Loucy (cell line): ENCODE measurements at regions not wholly inside any gene's neighbourhood (a gene's known extent, or its start where the extent isn't known, plus 50 kb on each side); places are given as distances from the start of the nearest gene placed in this dataset.

Experiments
- H2AFZ ChIP-seq: fragments of 200-600 bp; sonication (generic); 2 replicates; pipeline ENCODE4 v1.6.0; 2016; ENCODE audit warnings: antibody characterized with exemption, mild to moderate bottlenecking, low read length, moderate library complexity
- H3F3A ChIP-seq: fragments of 200-600 bp; 2 replicates; pipeline ENCODE4 v1.6.0; 2016; ENCODE audit warnings: antibody characterized with exemption, low read depth, mild to moderate bottlenecking
- H3K27me3 ChIP-seq: fragments of 200-600 bp; sonication (generic); 2 replicates; pipeline ENCODE4 v1.6.1; 2014; ENCODE audit warnings: low read length, mild to moderate bottlenecking; ENCODE audit not compliant: insufficient read depth, poor library complexity, severe bottlenecking
- H3K36me3 ChIP-seq: fragments of 200-600 bp; sonication (generic); 2 replicates; pipeline ENCODE4 v1.6.1; 2016; ENCODE audit warnings: low read length; ENCODE audit not compliant: insufficient read depth
- H3K4me1 ChIP-seq: fragments of 200-600 bp; sonication (generic); 2 replicates; pipeline ENCODE4 v1.5.1; 2014; ENCODE audit warnings: low read length, mild to moderate bottlenecking; ENCODE audit not compliant: insufficient read depth, poor library complexity, severe bottlenecking
- H3K4me2 ChIP-seq: fragments of 200-600 bp; sonication (generic); 2 replicates; pipeline ENCODE4 v1.6.0; 2014; ENCODE audit warnings: antibody characterized with exemption, low read length, low read depth, mild to moderate bottlenecking; ENCODE audit not compliant: poor library complexity, severe bottlenecking
- H3K4me3 ChIP-seq: fragments of 200-600 bp; sonication (generic); 2 replicates; pipeline ENCODE4 v1.5.1; 2014; ENCODE audit warnings: low read length, mild to moderate bottlenecking, mixed read lengths; ENCODE audit not compliant: poor library complexity, severe bottlenecking
- H3K79me2 ChIP-seq: fragments of 200-600 bp; sonication (generic); 2 replicates; pipeline ENCODE4 v1.6.1; 2014; ENCODE audit warnings: low read length; ENCODE audit not compliant: insufficient read depth
- H3K9ac ChIP-seq: fragments of 200-600 bp; sonication (generic); 2 replicates; pipeline ENCODE4 v1.6.0; 2014; ENCODE audit warnings: mild to moderate bottlenecking, low read depth, low read length, moderate library complexity; ENCODE audit not compliant: poor library complexity, severe bottlenecking
- H3K9me2 ChIP-seq: fragments of 200-600 bp; sonication (generic); replicated peaks from 2 replicates; pipeline ENCODE4 v1.6.1; 2016; ENCODE audit warnings: low read depth, low read length, mixed read lengths
- H3K9me3 ChIP-seq: fragments of 200-600 bp; sonication (generic); 2 replicates; pipeline ENCODE4 v1.6.1; 2014; ENCODE audit warnings: mild to moderate bottlenecking, antibody characterized with exemption, low read length, low read depth; ENCODE audit not compliant: insufficient read depth
- H4K20me1 ChIP-seq: fragments of 200-600 bp; sonication (generic); 2 replicates; pipeline ENCODE4 v1.6.0; 2014; ENCODE audit warnings: antibody characterized with exemption, low read length, mild to moderate bottlenecking; ENCODE audit not compliant: insufficient read depth, poor library complexity, severe bottlenecking
- EZH2phosphoT487 ChIP-seq: fragments of 200-600 bp; IDR thresholded peaks from 2 replicates; pipeline ENCODE4 v1.6.1; 2018; ENCODE audit warnings: antibody characterized with exemption, mild to moderate bottlenecking, moderate library complexity, borderline replicate concordance
- TF ChIP-seq, protein P1 (sequence below): fragments of 200-600 bp; sonication (generic); conservative IDR thresholded peaks from 2 replicates; pipeline ENCODE4 v1.5.1; 2014; ENCODE audit warnings: mild to moderate bottlenecking, antibody characterized with exemption, low read length

GRCh38 chr5:163245584-163245983, 191.8 kb upstream of the CCNG1 start:
- TF ChIP-seq EZH2phosphoT487 = no peak
- TF ChIP-seq, protein P1, sequence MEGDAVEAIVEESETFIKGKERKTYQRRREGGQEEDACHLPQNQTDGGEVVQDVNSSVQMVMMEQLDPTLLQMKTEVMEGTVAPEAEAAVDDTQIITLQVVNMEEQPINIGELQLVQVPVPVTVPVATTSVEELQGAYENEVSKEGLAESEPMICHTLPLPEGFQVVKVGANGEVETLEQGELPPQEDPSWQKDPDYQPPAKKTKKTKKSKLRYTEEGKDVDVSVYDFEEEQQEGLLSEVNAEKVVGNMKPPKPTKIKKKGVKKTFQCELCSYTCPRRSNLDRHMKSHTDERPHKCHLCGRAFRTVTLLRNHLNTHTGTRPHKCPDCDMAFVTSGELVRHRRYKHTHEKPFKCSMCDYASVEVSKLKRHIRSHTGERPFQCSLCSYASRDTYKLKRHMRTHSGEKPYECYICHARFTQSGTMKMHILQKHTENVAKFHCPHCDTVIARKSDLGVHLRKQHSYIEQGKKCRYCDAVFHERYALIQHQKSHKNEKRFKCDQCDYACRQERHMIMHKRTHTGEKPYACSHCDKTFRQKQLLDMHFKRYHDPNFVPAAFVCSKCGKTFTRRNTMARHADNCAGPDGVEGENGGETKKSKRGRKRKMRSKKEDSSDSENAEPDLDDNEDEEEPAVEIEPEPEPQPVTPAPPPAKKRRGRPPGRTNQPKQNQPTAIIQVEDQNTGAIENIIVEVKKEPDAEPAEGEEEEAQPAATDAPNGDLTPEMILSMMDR = no peak
- Histone ChIP-seq H3K27me3 (no peaks in the 10 kb centered on the region), H2AFZ (no peak overlapping the region), H3K9ac (no peak overlapping the region), H3K9me3 (no peaks in the 10 kb centered on the region), H3K4me3 (no peak overlapping the region), H3K9me2 (no peaks in the 10 kb centered on the region), H3K4me2 (no peak overlapping the region), H3F3A (no peaks in the 10 kb centered on the region), H4K20me1 (no peaks in the 10 kb centered on the region), H3K79me2 (no peaks in the 10 kb centered on the region), H3K36me3 (no peaks in the 10 kb centered on the region), H3K4me1 (no peaks in the 10 kb centered on the region)

DNA sequence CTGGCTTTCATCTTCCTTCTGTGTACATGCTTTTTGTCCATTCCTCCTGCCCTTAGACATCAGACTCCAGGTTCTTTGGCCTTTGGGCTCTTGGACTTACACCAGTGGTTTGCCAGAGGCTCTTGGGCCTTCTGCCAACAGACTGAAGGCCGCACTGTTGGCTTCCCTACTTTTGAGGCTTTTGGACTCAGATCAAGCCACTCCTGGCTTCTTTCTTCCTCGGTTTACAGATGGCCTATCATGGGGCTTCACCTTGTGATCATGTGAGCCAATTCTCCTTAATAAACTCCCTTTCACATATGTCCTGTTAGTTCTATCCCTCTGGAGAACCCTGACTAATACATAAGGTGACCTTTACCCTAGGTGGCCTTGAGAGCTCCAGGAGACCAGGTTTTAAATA, 189.1 kb upstream of the CCNG1 start:
- Histone ChIP-seq H2AFZ (no peak overlapping the region), H3K9ac (no peak overlapping the region), H3K4me2 (no peak overlapping the region), H3K9me3 (no peaks in the 10 kb centered on the region), H3K36me3 (no peaks in the 10 kb centered on the region), H4K20me1 (no peaks in the 10 kb centered on the region), H3F3A (no peaks in the 10 kb centered on the region), H3K27me3 (no peaks in the 10 kb centered on the region), H3K9me2 (no peaks in the 10 kb centered on the region), H3K79me2 (no peaks in the 10 kb centered on the region), H3K4me3 (no peak overlapping the region), H3K4me1 (no peaks in the 10 kb centered on the region)
- TF ChIP-seq, protein P1 = no peak
- TF ChIP-seq EZH2phosphoT487 = no peak

DNA sequence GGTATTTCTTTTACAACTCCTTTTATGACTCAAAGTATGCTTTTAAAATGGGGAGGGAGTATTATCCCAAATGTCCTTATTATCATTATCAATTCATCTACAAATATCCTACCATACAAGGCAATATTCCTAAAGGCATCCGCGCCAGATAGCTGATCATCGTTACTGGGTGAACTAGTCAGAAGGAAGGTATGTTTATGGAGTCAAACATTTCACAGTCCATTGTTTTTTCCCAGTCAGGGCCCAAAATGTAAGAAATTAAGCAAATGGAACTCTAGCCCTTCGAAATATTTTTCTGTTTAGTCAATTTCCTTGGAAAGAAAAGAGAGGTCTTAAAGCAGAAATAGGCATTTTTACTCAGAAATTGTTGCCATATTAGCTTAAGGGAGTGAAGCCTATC, 188.5 kb upstream of the CCNG1 start:
- Histone ChIP-seq H3F3A (no peaks in the 10 kb centered on the region), H3K4me1 (no peaks in the 10 kb centered on the region), H4K20me1 (no peaks in the 10 kb centered on the region), H3K79me2 (no peaks in the 10 kb centered on the region), H3K4me2 (no peak overlapping the region), H3K36me3 (no peaks in the 10 kb centered on the region), H2AFZ (no peak overlapping the region), H3K9ac (no peak overlapping the region), H3K4me3 (no peak overlapping the region), H3K27me3 (no peaks in the 10 kb centered on the region), H3K9me2 (no peaks in the 10 kb centered on the region), H3K9me3 (no peaks in the 10 kb centered on the region)
- TF ChIP-seq, protein P1 = no peak
- no peak for TF ChIP-seq EZH2phosphoT487
